Osteocyte (in vitro differentiated cells): ENCODE measurements at regions not wholly inside any gene's neighbourhood (a gene's known extent, or its start where the extent isn't known, plus 50 kb on each side); places are given as distances from the start of the nearest gene placed in this dataset.

ENCODE experiments used
- DNase-seq: peaks from one replicate; pipeline ENCODE4 v3.0.0; 2021; ENCODE audit warnings: mixed read lengths; ENCODE audit not compliant: unreplicated experiment; ENCODE audit errors: extremely low spot score
- H3K27ac Mint-ChIP-seq: one replicate; pipeline ENCODE4 v1.8.0; 2021; ENCODE audit warnings: mild to moderate bottlenecking, mixed read lengths; ENCODE audit not compliant: unreplicated experiment
- H3K27me3 Mint-ChIP-seq: one replicate; pipeline ENCODE4 v1.8.0; 2021; ENCODE audit warnings: mixed read lengths; ENCODE audit not compliant: unreplicated experiment
- H3K36me3 Mint-ChIP-seq: one replicate; pipeline ENCODE4 v1.8.0; 2021; ENCODE audit warnings: mixed read lengths; ENCODE audit not compliant: unreplicated experiment
- H3K4me1 Mint-ChIP-seq: one replicate; pipeline ENCODE4 v1.8.0; 2021; ENCODE audit warnings: mixed read lengths; ENCODE audit not compliant: unreplicated experiment
- H3K4me3 Mint-ChIP-seq: one replicate; pipeline ENCODE4 v1.8.0; 2021; ENCODE audit warnings: mild to moderate bottlenecking, moderate library complexity, mixed read lengths; ENCODE audit not compliant: unreplicated experiment
- H3K9me3 Mint-ChIP-seq: one replicate; pipeline ENCODE4 v1.8.0; 2021; ENCODE audit warnings: mixed read lengths; ENCODE audit not compliant: unreplicated experiment
- TF ChIP-seq, protein P1 (sequence below): fragments of 200-600 bp; sonication (generic); IDR thresholded peaks from 2 replicates; pipeline ENCODE4 v1.5.0; 2021; ENCODE audit warnings: antibody characterized with exemption, mild to moderate bottlenecking, moderate library complexity

DNA sequence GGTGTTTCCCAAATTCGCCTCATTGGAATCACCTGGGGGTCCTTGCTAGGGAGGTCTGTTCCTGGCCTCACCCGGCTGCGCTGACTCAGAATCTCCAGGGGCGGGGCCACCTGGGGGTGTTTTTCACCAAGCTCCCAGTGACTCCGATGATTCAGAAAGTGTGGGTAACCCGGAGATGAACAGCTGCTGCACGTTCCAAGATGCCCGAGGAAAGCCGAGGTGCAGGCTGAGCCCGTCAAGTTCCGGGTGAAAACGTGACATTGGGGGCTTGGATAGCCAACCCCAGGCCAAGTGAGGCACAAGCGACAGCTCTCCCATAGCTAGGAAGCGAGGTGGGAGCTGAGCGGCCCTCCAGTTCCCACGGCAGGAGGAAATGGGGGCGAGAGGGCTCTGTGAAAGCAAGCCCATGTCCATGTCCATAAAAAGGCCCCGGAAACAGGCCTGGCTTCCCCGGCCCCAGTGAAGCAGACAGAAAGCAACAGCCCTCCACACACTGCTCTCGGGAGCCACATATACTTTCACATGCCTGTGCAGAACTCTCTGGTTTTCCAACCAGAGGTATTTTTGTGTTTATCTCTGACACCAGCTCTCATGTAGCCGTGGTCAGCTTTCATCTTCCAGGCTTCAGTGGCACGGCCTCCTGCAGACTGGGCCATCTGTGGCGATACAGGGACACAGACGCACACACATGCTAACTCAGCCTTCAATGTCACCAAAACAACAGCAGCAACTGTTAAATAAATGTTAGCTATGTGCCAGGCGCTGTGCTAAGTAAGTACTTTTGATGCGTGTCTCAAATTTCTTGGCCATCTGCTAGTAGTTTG lies 90.7 kb upstream of the CCDC28A start:
- no peaks in the 10 kb centered on the region for H3K9me3 Mint-ChIP-seq
- no peak overlapping the region for H3K4me3 Mint-ChIP-seq
- TF ChIP-seq, protein P1, sequence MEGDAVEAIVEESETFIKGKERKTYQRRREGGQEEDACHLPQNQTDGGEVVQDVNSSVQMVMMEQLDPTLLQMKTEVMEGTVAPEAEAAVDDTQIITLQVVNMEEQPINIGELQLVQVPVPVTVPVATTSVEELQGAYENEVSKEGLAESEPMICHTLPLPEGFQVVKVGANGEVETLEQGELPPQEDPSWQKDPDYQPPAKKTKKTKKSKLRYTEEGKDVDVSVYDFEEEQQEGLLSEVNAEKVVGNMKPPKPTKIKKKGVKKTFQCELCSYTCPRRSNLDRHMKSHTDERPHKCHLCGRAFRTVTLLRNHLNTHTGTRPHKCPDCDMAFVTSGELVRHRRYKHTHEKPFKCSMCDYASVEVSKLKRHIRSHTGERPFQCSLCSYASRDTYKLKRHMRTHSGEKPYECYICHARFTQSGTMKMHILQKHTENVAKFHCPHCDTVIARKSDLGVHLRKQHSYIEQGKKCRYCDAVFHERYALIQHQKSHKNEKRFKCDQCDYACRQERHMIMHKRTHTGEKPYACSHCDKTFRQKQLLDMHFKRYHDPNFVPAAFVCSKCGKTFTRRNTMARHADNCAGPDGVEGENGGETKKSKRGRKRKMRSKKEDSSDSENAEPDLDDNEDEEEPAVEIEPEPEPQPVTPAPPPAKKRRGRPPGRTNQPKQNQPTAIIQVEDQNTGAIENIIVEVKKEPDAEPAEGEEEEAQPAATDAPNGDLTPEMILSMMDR: no peak
- DNase-seq: no peak
- no peaks in the 10 kb centered on the region for H3K36me3 Mint-ChIP-seq
- peak overlapping the region; percentile 85 for H3K27ac Mint-ChIP-seq
- H3K4me1 Mint-ChIP-seq: peaks cover 15% of the 10 kb centered on the region
- no peaks in the 10 kb centered on the region for H3K27me3 Mint-ChIP-seq

DNA sequence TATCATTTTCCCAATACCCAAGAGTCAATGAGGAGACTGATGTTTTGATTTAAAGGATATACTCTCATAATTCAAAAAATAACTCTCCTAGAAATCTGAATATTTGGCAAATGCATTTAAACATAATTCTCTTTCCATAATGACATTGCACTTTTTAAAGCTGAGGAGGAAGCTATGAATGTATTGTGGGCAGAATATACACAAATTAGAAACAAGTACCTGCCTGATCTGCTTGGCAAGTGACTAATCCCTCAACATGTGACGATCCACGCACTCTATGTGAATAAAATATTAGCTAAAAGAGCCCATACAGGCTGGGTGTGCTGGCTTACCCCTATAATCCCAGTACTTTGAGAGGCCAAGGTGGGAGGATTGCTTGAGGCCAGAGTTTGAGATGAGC lies 88.3 kb upstream of the CCDC28A start:
- Mint-ChIP-seq H3K4me1 (peaks cover 15% of the 10 kb centered on the region), H3K27me3 (no peaks in the 10 kb centered on the region), H3K9me3 (no peaks in the 10 kb centered on the region), H3K27ac (no peak overlapping the region), H3K4me3 (no peak overlapping the region), H3K36me3 (no peaks in the 10 kb centered on the region)
- TF ChIP-seq, protein P1: no peak
- no peak for DNase-seq

DNA sequence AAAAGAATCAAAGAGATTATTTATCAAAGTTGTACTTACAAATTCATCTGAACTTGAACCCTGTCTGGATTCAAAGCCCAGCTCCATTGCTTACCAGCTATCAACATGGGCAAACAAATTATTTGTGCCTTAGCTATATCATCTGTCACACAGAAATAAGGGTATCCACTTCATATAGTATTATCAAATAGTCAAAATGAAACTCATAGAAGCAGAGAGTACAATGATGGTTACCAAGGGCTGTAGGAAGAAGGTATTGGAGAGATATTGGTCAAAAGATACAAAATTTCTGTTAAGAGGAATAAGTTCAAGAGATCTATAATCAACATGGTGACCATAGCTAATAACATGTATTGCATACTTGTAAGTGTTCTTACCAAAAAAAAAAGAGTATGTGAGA lies 87.8 kb upstream of the CCDC28A start:
- peaks cover 15% of the 10 kb centered on the region for H3K4me1 Mint-ChIP-seq
- H3K9me3 Mint-ChIP-seq: no peaks in the 10 kb centered on the region
- no peak overlapping the region for H3K4me3 Mint-ChIP-seq
- no peaks in the 10 kb centered on the region for H3K36me3 Mint-ChIP-seq
- no peaks in the 10 kb centered on the region for H3K27me3 Mint-ChIP-seq
- TF ChIP-seq, protein P1: no peak
- no peak overlapping the region for H3K27ac Mint-ChIP-seq
- no peak for DNase-seq

DNA sequence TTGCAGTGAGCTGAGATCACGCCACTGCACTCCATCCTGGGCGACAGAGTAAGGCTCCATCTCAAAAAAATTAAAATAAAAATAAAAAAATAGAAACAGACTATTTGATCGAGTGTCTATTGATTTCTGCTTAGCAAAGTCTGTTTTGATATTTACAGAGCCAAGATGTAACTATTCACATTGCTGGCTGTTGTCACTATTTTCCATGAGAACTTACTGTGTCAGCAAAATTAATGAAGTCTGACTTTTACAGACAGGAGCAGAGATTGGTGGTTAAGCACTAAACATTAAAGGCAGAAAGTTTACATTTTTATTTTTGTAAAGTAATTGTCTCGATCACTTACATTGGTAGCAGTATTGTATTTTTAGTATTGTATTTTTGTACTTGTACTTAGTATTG lies 85.0 kb upstream of the CCDC28A start:
- TF ChIP-seq, protein P1: no peak
- Mint-ChIP-seq H3K9me3 (no peaks in the 10 kb centered on the region), H3K27me3 (no peaks in the 10 kb centered on the region), H3K4me1 (peaks cover 14% of the 10 kb centered on the region), H3K4me3 (no peak overlapping the region), H3K36me3 (no peaks in the 10 kb centered on the region), H3K27ac (no peak overlapping the region)
- DNase-seq: no peak

DNA sequence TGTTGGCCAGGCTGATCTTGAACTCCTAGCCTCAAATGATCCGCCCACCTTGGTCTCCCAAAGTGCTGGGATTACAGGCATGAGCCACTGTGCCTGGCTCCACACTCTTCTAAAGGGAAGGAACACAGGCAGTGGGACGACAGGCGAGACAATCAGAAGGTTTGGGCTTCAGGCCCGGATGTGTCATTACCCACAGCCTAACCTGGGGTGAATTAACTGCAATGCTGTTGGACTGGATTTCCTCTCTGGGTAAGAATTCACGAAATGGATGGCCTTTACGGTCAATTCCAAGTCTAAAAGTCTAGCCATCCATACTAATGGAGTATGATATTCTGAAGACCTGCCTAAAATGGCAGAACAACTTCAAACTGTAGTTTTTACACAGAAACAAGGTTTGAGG lies 83.7 kb upstream of the CCDC28A start:
- H3K4me1 Mint-ChIP-seq: peaks cover 13% of the 10 kb centered on the region
- no peaks in the 10 kb centered on the region for H3K36me3 Mint-ChIP-seq
- TF ChIP-seq, protein P1: no peak
- no peak overlapping the region for H3K27ac Mint-ChIP-seq
- H3K9me3 Mint-ChIP-seq: no peaks in the 10 kb centered on the region
- H3K27me3 Mint-ChIP-seq: no peaks in the 10 kb centered on the region
- no peak for DNase-seq
- H3K4me3 Mint-ChIP-seq: no peak overlapping the region
